Fibroblast of mammary gland (primary cell): ENCODE measurements at regions not wholly inside any gene's neighbourhood (a gene's known extent, or its start where the extent isn't known, plus 50 kb on each side); places are given as distances from the start of the nearest gene placed in this dataset.

Experiments
- DNase-seq: peaks from one replicate; pipeline ENCODE4 v3.0.0-alpha.2; 2010; ENCODE audit warnings: low read depth
- H3K4me3 ChIP-seq: 2 replicates; pipeline ENCODE4 v1.5.1; 2011; ENCODE audit warnings: low read depth, mild to moderate bottlenecking, low read length, moderate library complexity; ENCODE audit not compliant: control insufficient read depth
- TF ChIP-seq, protein P1 (sequence below): conservative IDR thresholded peaks from 2 replicates; pipeline ENCODE4 v1.5.1; 2011; ENCODE audit warnings: low read depth, low read length, inconsistent platforms; ENCODE audit not compliant: control insufficient read depth, insufficient read depth

DNA sequence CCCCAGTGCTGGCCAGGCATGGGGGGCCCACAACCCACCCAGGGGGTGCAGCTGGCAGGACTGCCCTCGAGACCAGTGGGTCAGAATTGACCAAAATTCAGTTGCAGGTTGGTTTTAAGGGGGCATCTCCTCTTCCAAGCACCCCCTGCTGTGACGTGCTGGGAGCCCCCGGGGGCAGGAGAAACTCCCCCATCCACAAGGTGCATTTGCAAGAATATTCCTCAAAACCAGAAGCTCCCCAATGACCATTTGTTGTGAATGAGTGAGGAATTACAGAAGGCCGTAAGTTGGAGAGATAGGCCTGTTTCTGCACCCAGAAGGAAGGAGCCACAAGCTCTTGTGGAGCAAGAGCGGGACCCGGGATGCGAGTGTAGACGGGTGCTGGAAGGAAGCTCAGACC is 414.5 kb downstream of the BRD1 start:
- TF ChIP-seq, protein P1, sequence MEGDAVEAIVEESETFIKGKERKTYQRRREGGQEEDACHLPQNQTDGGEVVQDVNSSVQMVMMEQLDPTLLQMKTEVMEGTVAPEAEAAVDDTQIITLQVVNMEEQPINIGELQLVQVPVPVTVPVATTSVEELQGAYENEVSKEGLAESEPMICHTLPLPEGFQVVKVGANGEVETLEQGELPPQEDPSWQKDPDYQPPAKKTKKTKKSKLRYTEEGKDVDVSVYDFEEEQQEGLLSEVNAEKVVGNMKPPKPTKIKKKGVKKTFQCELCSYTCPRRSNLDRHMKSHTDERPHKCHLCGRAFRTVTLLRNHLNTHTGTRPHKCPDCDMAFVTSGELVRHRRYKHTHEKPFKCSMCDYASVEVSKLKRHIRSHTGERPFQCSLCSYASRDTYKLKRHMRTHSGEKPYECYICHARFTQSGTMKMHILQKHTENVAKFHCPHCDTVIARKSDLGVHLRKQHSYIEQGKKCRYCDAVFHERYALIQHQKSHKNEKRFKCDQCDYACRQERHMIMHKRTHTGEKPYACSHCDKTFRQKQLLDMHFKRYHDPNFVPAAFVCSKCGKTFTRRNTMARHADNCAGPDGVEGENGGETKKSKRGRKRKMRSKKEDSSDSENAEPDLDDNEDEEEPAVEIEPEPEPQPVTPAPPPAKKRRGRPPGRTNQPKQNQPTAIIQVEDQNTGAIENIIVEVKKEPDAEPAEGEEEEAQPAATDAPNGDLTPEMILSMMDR, result no peak
- DNase-seq, result no peak
- no peak overlapping the region for H3K4me3 ChIP-seq

DNA sequence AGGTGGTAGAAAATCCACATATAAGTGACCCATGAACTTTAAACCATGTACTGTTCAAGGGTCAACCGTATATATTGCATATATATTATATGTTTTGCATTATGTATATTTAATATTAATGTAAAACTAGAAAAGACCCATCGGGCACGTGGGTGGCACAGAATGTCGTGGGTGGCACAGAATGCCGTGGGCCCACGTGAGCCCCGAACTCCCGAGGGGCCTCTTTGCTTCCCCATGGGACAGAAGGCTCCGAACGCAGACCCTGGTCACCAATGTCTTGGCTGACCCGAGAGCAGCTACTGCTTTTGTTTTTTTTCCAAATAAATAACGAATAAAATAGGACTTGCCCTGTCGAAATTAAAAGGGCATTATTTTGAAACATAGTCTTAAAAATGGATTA is 415.4 kb downstream of the BRD1 start:
- TF ChIP-seq, protein P1, result no peak
- H3K4me3 ChIP-seq, result no peak overlapping the region
- no peak for DNase-seq

DNA sequence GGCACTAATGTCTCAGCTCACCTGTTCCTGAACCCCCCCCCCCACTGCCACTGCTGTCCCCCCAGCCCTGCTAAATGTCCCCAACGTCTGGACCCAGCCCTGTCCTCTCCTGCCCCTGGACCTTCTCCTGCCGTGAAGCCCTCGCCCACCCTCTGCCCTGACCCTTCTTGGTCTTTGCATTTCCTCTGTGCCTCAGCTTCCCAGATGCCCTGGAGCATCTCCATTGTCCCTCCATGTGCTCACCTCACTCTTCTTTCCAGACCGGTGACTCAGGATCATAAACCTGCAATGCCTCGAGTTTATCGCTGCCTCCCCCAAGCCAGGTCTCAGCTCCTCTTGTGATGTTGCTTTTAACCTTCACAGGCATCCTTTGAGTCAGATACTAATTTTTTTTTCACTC is 416.4 kb downstream of the BRD1 start:
- TF ChIP-seq, protein P1, result no peak

GRCh38 chr22:49408102-49408836 is 419.4 kb downstream of the BRD1 start:
- TF ChIP-seq, protein P1, result no peak
- no peak for DNase-seq
- no peak overlapping the region for H3K4me3 ChIP-seq

More for the DNA sequence above, 416.4 kb downstream of the BRD1 start:
- no peak overlapping the region for H3K4me3 ChIP-seq
- DNase-seq, result no peak

- TF ChIP-seq, protein P1, result no peak
- no peak for DNase-seq
- no peak overlapping the region for H3K4me3 ChIP-seq
Observed at GRCh38 chr22:49406879-49407587, 420.6 kb downstream of the BRD1 start.

GRCh38 chr22:49406047-49406650 is 421.5 kb downstream of the BRD1 start:
- no peak for DNase-seq
- no peak overlapping the region for H3K4me3 ChIP-seq
- TF ChIP-seq, protein P1, result no peak
